Caco-2 (cell line): ENCODE measurements at regions not wholly inside any gene's neighbourhood (a gene's known extent, or its start where the extent isn't known, plus 50 kb on each side); places are given as distances from the start of the nearest gene placed in this dataset.
"Not testable (repeated sequence)": the region's sequence is repeated elsewhere in the genome, so short reads cannot be mapped to it uniquely, and the experiment has no call there.

Source experiments
- BruUV-seq: library from RNA; stranded (reverse); fragments of 400-500 nt; replicated peaks from 2 replicates; lab custom pipeline; 2021; lab: Mats Ljungman, UMichigan
- CTCF ChIA-PET: fragments of 300-600 bp; sonication (Branson Sonifier 250); formaldehyde crosslinking; loops from one replicate; lab custom pipeline; 2022; ENCODE audit warnings: antibody characterized with exemption; lab: Charles Lee
- POLR2A ChIA-PET: fragments of 300-600 bp; sonication (Branson Sonifier 250); formaldehyde crosslinking; loops from one replicate; lab custom pipeline; 2022; ENCODE audit warnings: antibody characterized with exemption; lab: Charles Lee
- DNase-seq, 2 experiments: peaks; one replicate each; pipeline versions ENCODE4 v3.0.0 to v3.0.0-alpha.2; 2020 to 2022
- H3K27me3 ChIP-seq: replicated peaks from 2 replicates; pipeline ENCODE4 v1.6.0; 2011; ENCODE audit warnings: low read length; ENCODE audit not compliant: control insufficient read depth, insufficient read depth
- H3K36me3 ChIP-seq: 2 replicates; pipeline ENCODE4 v1.5.1; 2011; ENCODE audit warnings: low read length; ENCODE audit not compliant: control insufficient read depth, insufficient read depth
- H3K4me1 ChIP-seq: fragments of 250-450 bp; sonication (Bioruptor Pico); 2 replicates; pipeline ENCODE4 v1.5.1; 2020; ENCODE audit warnings: mild to moderate bottlenecking
- H3K4me3 ChIP-seq: 2 replicates; pipeline ENCODE4 v1.5.1; 2011; ENCODE audit warnings: low read depth, mild to moderate bottlenecking, control low read depth, low read length
- H3K9me3 ChIP-seq: fragments of 250-450 bp; sonication (Bioruptor Pico); 2 replicates; pipeline ENCODE4 v1.5.1; 2020; ENCODE audit warnings: mild to moderate bottlenecking, moderate library complexity
- H3K27ac Mint-ChIP-seq: one replicate; pipeline ENCODE4 v1.8.0; 2022; ENCODE audit warnings: mixed read lengths; ENCODE audit not compliant: unreplicated experiment
- H3K27me3 Mint-ChIP-seq: one replicate; pipeline ENCODE4 v1.8.0; 2022; ENCODE audit warnings: mixed read lengths; ENCODE audit not compliant: insufficient read depth, unreplicated experiment
- H3K36me3 Mint-ChIP-seq: one replicate; pipeline ENCODE4 v1.8.0; 2022; ENCODE audit warnings: mild to moderate bottlenecking, mixed read lengths; ENCODE audit not compliant: insufficient read depth, unreplicated experiment
- H3K4me1 Mint-ChIP-seq: one replicate; pipeline ENCODE4 v1.8.0; 2022; ENCODE audit warnings: low read depth, mixed read lengths; ENCODE audit not compliant: unreplicated experiment
- H3K4me3 Mint-ChIP-seq: one replicate; pipeline ENCODE4 v1.8.0; 2022; ENCODE audit warnings: mild to moderate bottlenecking, moderate library complexity, mixed read lengths; ENCODE audit not compliant: unreplicated experiment
- H3K9me3 Mint-ChIP-seq: one replicate; pipeline ENCODE4 v1.8.0; 2022; ENCODE audit warnings: mixed read lengths; ENCODE audit not compliant: unreplicated experiment
- intact Hi-C: fragments of 100-400 bp; cut with micrococcal nuclease; formaldehyde crosslinking; loops from one replicate; pipeline ENCODE4 v1.10.0; 2022; ENCODE audit not compliant: unreplicated experiment
- TF ChIP-seq, protein P1 (sequence below), 2 experiments: fragments of 200-600 bp in 1 of 2; IDR thresholded peaks; 1 replicate in 1 of 2; 2 replicates in 1 of 2; pipeline versions ENCODE4 v1.5.1 to v1.8.0; 2011 to 2022; ENCODE audit warnings: antibody characterized with exemption in 1 of 2, control low read depth in 1 of 2, inconsistent platforms in 1 of 2, low read depth in 1 of 2, low read length in 1 of 2, mild to moderate bottlenecking in 1 of 2, moderate library complexity in 1 of 2; ENCODE audit not compliant: insufficient read depth in 1 of 2, severe bottlenecking in 1 of 2, unreplicated experiment in 1 of 2

DNA sequence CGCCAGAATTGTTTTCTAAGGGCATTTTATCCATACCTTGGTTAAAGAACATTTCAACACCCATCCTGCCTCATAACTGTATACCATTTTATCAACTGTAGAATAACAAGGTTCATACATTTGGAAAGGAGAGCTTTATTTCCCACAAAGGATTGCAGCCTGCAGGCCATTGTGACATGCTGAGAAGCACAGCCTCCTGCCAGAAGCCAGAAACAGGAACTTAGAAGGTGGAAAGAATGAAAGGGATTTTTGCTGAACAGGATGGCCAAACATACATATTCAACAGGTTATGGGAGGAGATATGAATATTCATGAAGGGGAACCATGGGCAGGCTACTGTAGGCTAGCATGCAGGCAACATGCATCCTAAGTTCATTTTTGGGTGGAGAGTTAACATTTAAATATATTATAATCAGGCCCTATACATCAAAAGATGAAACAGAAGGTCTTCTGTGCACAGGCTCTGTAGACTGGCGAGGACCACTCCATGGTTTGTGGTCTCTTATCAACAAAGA lies 59.9 kb upstream of the DIRAS2 start:
- no TSS peak for BruUV-seq
- Histone ChIP-seq H3K4me3 (no peak overlapping the region), H3K36me3 (no peaks in the 10 kb centered on the region), H3K4me1 (no peaks in the 10 kb centered on the region), H3K27me3 (no peaks in the 10 kb centered on the region), H3K9me3 (no peaks in the 10 kb centered on the region)
- H3K36me3 Mint-ChIP-seq, result no peaks in the 10 kb centered on the region
- DNase-seq, result no peak
- ChIA-PET CTCF (no interaction called here), POLR2A (no interaction called here)
- peaks cover 11% of the 10 kb centered on the region for H3K27me3 Mint-ChIP-seq
- TF ChIP-seq, protein P1, sequence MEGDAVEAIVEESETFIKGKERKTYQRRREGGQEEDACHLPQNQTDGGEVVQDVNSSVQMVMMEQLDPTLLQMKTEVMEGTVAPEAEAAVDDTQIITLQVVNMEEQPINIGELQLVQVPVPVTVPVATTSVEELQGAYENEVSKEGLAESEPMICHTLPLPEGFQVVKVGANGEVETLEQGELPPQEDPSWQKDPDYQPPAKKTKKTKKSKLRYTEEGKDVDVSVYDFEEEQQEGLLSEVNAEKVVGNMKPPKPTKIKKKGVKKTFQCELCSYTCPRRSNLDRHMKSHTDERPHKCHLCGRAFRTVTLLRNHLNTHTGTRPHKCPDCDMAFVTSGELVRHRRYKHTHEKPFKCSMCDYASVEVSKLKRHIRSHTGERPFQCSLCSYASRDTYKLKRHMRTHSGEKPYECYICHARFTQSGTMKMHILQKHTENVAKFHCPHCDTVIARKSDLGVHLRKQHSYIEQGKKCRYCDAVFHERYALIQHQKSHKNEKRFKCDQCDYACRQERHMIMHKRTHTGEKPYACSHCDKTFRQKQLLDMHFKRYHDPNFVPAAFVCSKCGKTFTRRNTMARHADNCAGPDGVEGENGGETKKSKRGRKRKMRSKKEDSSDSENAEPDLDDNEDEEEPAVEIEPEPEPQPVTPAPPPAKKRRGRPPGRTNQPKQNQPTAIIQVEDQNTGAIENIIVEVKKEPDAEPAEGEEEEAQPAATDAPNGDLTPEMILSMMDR (IDR thresholded peaks at IDR 0.05; ENCODE audit: insufficient read depth in 1 of 2, low read depth in 1 of 2, low read length in 1 of 2, severe bottlenecking in 1 of 2, unreplicated experiment in 1 of 2), result no peak
- H3K9me3 Mint-ChIP-seq, result no peaks in the 10 kb centered on the region
- intact Hi-C loops, result no loop called here
- no peaks in the 10 kb centered on the region for H3K4me1 Mint-ChIP-seq
- H3K4me3 Mint-ChIP-seq, result no peak overlapping the region
- H3K27ac Mint-ChIP-seq, result no peak overlapping the region

DNA sequence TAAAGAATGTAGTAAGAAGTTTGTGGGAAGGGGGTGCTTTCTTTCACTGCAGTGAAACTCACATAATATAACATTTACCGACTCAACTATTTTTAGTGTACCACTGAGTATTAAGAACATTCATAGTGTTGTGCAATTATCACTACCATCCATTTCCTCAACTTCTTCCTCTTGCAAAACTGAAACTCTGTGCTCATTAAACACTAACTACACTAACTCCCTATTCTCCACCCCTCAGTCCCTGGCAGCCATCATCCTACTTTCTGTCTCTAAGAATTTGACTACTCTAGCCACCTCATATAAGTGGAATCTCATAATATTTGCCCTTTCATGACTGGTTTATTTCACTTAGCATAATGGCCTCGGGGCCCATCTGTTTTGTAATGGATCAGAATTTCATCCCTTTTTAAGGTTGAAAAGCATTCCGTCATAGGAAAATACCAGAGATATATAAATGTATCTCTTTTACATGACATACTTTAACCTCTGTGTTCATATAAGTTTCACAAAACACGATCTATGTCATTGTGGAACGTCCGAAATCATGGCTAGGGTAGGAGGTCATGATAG lies 56.3 kb upstream of the DIRAS2 start:
- intact Hi-C loops, result no loop called here
- Mint-ChIP-seq H3K27me3 (peaks cover 11% of the 10 kb centered on the region), H3K9me3 (no peaks in the 10 kb centered on the region), H3K27ac (no peak overlapping the region), H3K4me3 (no peak overlapping the region), H3K4me1 (no peaks in the 10 kb centered on the region), H3K36me3 (no peaks in the 10 kb centered on the region)
- H3K9me3 ChIP-seq, result no peaks in the 10 kb centered on the region
- ChIA-PET POLR2A (no interaction called here), CTCF (no interaction called here)
- no peaks in the 10 kb centered on the region for H3K27me3 ChIP-seq
- TF ChIP-seq, protein P1 (IDR thresholded peaks at IDR 0.05; ENCODE audit: insufficient read depth in 1 of 2, low read depth in 1 of 2, low read length in 1 of 2, severe bottlenecking in 1 of 2, unreplicated experiment in 1 of 2), result no peak
- H3K36me3 ChIP-seq, result no peaks in the 10 kb centered on the region
- no peak for DNase-seq
- H3K4me1 ChIP-seq, result no peaks in the 10 kb centered on the region
- no TSS peak for BruUV-seq
- H3K4me3 ChIP-seq, result no peak overlapping the region

DNA sequence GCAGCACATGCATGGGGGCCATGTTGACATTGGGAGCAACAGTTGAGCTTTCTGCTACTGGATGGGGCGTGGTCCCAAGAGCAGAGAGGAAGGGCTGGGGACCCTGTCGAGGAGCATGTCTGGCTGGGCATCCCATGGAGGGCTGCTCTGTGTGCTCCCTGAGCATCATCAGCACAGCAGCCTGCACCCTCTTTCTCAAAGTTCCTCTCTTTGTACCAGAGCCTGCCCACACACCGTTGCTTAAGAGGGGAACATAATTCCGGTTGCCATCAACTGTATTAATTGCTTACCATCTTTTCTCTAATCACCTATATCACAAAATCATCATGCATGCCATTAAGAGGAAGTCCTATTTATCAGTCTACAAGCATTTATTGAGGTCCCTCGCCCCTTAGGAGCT lies 55.2 kb upstream of the DIRAS2 start:
- Mint-ChIP-seq H3K27me3 (peaks cover 11% of the 10 kb centered on the region), H3K9me3 (no peaks in the 10 kb centered on the region), H3K4me3 (no peak overlapping the region), H3K4me1 (no peaks in the 10 kb centered on the region), H3K36me3 (no peaks in the 10 kb centered on the region), H3K27ac (no peak overlapping the region)
- POLR2A ChIA-PET, result no interaction called here
- DNase-seq, result no peak
- intact Hi-C loops, result no loop called here
- CTCF ChIA-PET, result no interaction called here
- H3K27me3 ChIP-seq, result no peaks in the 10 kb centered on the region
- no peaks in the 10 kb centered on the region for H3K36me3 ChIP-seq
- H3K4me3 ChIP-seq, result no peak overlapping the region
- H3K9me3 ChIP-seq, result no peaks in the 10 kb centered on the region
- TF ChIP-seq, protein P1 (IDR thresholded peaks at IDR 0.05; ENCODE audit: insufficient read depth in 1 of 2, low read depth in 1 of 2, low read length in 1 of 2, severe bottlenecking in 1 of 2, unreplicated experiment in 1 of 2), result no peak
- H3K4me1 ChIP-seq, result no peaks in the 10 kb centered on the region
- no TSS peak for BruUV-seq

DNA sequence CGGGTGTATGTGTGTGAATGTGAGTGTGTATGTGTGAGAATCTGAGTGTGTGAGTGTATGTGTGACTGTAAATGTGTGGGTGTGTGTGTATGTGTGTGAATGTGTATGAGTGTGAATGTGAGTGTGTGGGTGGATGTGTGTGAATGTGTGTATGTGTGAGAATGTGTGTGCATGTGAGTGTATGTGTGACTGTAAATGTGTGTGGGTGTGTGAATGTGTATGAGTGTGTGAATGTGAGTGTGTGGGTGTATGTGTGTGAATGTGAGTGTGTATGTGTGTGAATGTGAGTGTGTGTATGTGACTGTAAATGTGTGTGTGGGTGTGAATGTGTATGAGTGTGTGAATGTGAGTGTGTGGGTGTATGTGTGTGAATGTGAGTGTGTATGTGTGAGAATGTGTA lies 51.6 kb upstream of the DIRAS2 start:
- H3K4me1 Mint-ChIP-seq, H3K4me3 ChIP-seq, H3K4me3 Mint-ChIP-seq, H3K9me3 Mint-ChIP-seq, POLR2A ChIA-PET, H3K4me1 ChIP-seq, H3K36me3 Mint-ChIP-seq, H3K36me3 ChIP-seq, BruUV-seq, CTCF ChIA-PET, DNase-seq, H3K27me3 Mint-ChIP-seq, H3K9me3 ChIP-seq, H3K27ac Mint-ChIP-seq, intact Hi-C loops, H3K27me3 ChIP-seq: not testable (repeated sequence)
